ENCODE measurements at regions not wholly inside any gene's neighbourhood (a gene's known extent, or its start where the extent isn't known, plus 50 kb on each side); places are given as distances from the start of the nearest gene placed in this dataset.

- TF ChIP-seq POLR2AphosphoS5 (IDR thresholded peaks at IDR 0.05): no peak
- no peak for TF ChIP-seq CTCF (IDR thresholded peaks at IDR 0.05)
- no peak for TF ChIP-seq POLR2A (IDR thresholded peaks at IDR 0.05)
Measured at GRCh38 chr3:86162521-86162920, 828.4 kb downstream of the VGLL3 start.
